Breast epithelium (tissue), 3 donors: ENCODE measurements at regions not wholly inside any gene's neighbourhood (a gene's known extent, or its start where the extent isn't known, plus 50 kb on each side); places are given as distances from the start of the nearest gene placed in this dataset.

Experiments
- CTCF ChIP-seq, 3 donors: fragments of 450-650 bp; IDR thresholded peaks; one replicate each; pipeline ENCODE4 v1.5.1; 2016 to 2017; ENCODE audit warnings: antibody characterized with exemption in 3 of 3, mild to moderate bottlenecking in 3 of 3, moderate library complexity in 3 of 3
- POLR2AphosphoS5 ChIP-seq, 3 donors: sonication (generic); formaldehyde crosslinking; IDR thresholded peaks; one replicate each; pipeline ENCODE4 v1.6.1; 2017; ENCODE audit warnings: antibody characterized with exemption in 3 of 3

DNA sequence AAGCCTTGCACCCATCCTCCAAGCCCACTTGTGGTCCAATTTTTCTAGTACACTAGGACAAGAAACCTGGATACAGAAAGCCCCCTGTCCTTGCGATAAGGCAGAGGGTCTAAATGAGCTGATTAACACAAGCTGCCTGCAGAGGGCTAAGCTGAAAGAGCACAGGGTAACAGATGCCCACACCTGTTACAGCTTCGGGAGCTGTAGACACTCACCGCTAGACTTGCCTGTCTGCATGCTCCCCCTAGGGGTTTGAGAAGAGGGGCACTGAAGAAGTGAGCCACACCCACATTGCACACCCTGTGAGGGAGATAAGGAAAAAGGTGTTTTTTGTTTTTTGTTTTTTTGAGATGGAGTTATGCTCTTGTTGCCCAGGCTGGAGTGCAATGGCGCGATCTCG is 386.5 kb upstream of the AUTS2 start:
- TF ChIP-seq CTCF (IDR thresholded peaks at IDR 0.05) = no peak
- TF ChIP-seq POLR2AphosphoS5 (IDR thresholded peaks at IDR 0.05) = no peak
